K562 (cell line): ENCODE measurements at regions not wholly inside any gene's neighbourhood (a gene's known extent, or its start where the extent isn't known, plus 50 kb on each side); places are given as distances from the start of the nearest gene placed in this dataset.

Source experiments
- ATAC-seq: fragments of 200-7000 bp; cut with Tn5 transposase; 3 replicates; pipeline ENCODE4 v1.9.1; 2020; ENCODE audit warnings: moderate library complexity
- BruUV-seq: library from RNA; stranded (reverse); fragments of 400-500 nt; replicated peaks from 2 replicates; lab custom pipeline; 2021; lab: Mats Ljungman, UMichigan
- CTCF ChIA-PET: fragments of 300-600 bp; formaldehyde crosslinking; extraction: SDS; loops from one replicate; lab custom pipeline; 2021; ENCODE audit warnings: low intra/inter-chr PET ratio; lab: Yijun Ruan, JAX
- POLR2A ChIA-PET: fragments of 300-600, 350-650 bp; sonication (Branson Sonifier 250); formaldehyde crosslinking; extraction: SDS; loops from one replicate; lab custom pipeline; 2021; ENCODE audit warnings: antibody characterized with exemption, inconsistent platforms; lab: Yijun Ruan, JAX
- DNase-seq, 4 experiments: peaks; one replicate each; pipeline versions ENCODE4 v3.0.0 to v3.0.0-alpha.2; 2011 to 2018; ENCODE audit warnings: low spot score in 3 of 4, mixed read lengths in 3 of 4; ENCODE audit errors: extremely low read depth in 1 of 4
- FAIRE-seq: peaks from 2 replicates; lab custom pipeline; 2011; peaks lifted over from hg19 to GRCh38; lab: Jason Lieb, UNC
- H2AFZ ChIP-seq: 2 replicates; pipeline ENCODE4 v1.6.0; 2011; ENCODE audit warnings: low read depth, low read length, control low read depth, inconsistent platforms
- H3K27ac ChIP-seq: fragments of 200-600 bp; 3 replicates; pipeline ENCODE4 v1.8.0; 2011; ENCODE audit warnings: low read depth, mild to moderate bottlenecking, control low read depth, inconsistent platforms, low read length, moderate library complexity, mixed read lengths; ENCODE audit errors: extremely low read depth
- H3K27me3 ChIP-seq, 2 experiments: fragments of 300-600 bp in 1 of 2; 2 replicates in 1 of 2; 3 replicates in 1 of 2; pipeline versions ENCODE4 v1.6.0 to v1.8.0; 2011; ENCODE audit warnings: inconsistent platforms in 2 of 2, low read length in 2 of 2, mild to moderate bottlenecking in 1 of 2, mixed read lengths in 1 of 2, moderate library complexity in 1 of 2; ENCODE audit not compliant: control insufficient read depth in 2 of 2, insufficient read depth in 2 of 2
- H3K36me3 ChIP-seq: fragments of 300-600 bp; 3 replicates; pipeline ENCODE4 v1.8.0; 2011; ENCODE audit warnings: mild to moderate bottlenecking, low read length, inconsistent platforms; ENCODE audit not compliant: control insufficient read depth, insufficient read depth
- H3K4me1 ChIP-seq, 2 experiments: fragments of 200-600 bp in 1 of 2; replicated peaks in 1 of 2; 2 replicates in 1 of 2; 3 replicates in 1 of 2; pipeline versions ENCODE4 v1.5.1 to v1.8.0; 2011; ENCODE audit warnings: inconsistent platforms in 2 of 2, low read length in 2 of 2, mild to moderate bottlenecking in 1 of 2, mixed read lengths in 1 of 2, moderate library complexity in 1 of 2; ENCODE audit not compliant: control insufficient read depth in 2 of 2, insufficient read depth in 2 of 2
- H3K4me2 ChIP-seq: 2 replicates; pipeline ENCODE4 v1.6.1; 2011; ENCODE audit warnings: low read length, control low read depth, inconsistent platforms, mixed read lengths; ENCODE audit not compliant: insufficient read depth
- H3K4me3 ChIP-seq: fragments of 200-600 bp; sonication (generic), shearing (Covaris generic); 2 replicates; pipeline ENCODE4 v1.5.1; 2016; ENCODE audit warnings: control low read depth, inconsistent platforms
- H3K79me2 ChIP-seq: fragments of 200-600 bp; 3 replicates; pipeline ENCODE4 v1.8.0; 2011; ENCODE audit warnings: low read length, inconsistent platforms; ENCODE audit not compliant: control insufficient read depth, insufficient read depth
- H3K9ac ChIP-seq, 2 experiments: 2 replicates each; pipeline versions ENCODE4 v1.6.0 to v1.6.1; 2011; ENCODE audit warnings: low read depth in 2 of 2, low read length in 2 of 2, control low read depth in 1 of 2, inconsistent platforms in 1 of 2, mild to moderate bottlenecking in 1 of 2, mixed read lengths in 1 of 2; ENCODE audit not compliant: insufficient read depth in 1 of 2
- H3K9me1 ChIP-seq: one replicate; pipeline ENCODE4 v1.6.0; 2011; ENCODE audit warnings: inconsistent platforms, mild to moderate bottlenecking, low read length, moderate library complexity; ENCODE audit not compliant: control insufficient read depth, insufficient read depth
- H3K9me3 ChIP-seq: replicated peaks from 2 replicates; pipeline ENCODE4 v1.5.1; 2011; ENCODE audit warnings: low read depth, low read length, inconsistent platforms; ENCODE audit not compliant: control insufficient read depth, insufficient read depth
- H4K20me1 ChIP-seq: replicated peaks from 2 replicates; pipeline ENCODE4 v1.6.1; 2011; ENCODE audit warnings: low read length, inconsistent platforms, mixed read lengths; ENCODE audit not compliant: control insufficient read depth, insufficient read depth
- HCFC1 ChIP-seq: IDR thresholded peaks from 2 replicates; pipeline ENCODE4 v1.6.1; 2012; ENCODE audit warnings: low read depth, low read length, improper control_type of control experiment
- MLX ChIP-seq, 2 experiments: fragments of 450-650 bp in 1 of 2; sonication (generic) in 1 of 2; formaldehyde crosslinking; conservative IDR thresholded peaks; 2 replicates each; pipeline versions ENCODE4 v1.4.0 to v1.8.1; 2020 to 2022; ENCODE audit warnings: mild to moderate bottlenecking in 1 of 2, missing genetic modification reagents in 1 of 2
- NBN ChIP-seq: fragments of 450-650 bp; IDR thresholded peaks from 2 replicates; pipeline ENCODE4 v1.6.1; 2016; ENCODE audit warnings: low read depth, mild to moderate bottlenecking
- NR0B1 ChIP-seq: fragments of 450-650 bp; IDR thresholded peaks from one replicate; pipeline ENCODE4 v1.6.1; 2018; ENCODE audit warnings: mild to moderate bottlenecking, moderate library complexity; ENCODE audit not compliant: partially characterized antibody
- NR2C2 ChIP-seq, 2 experiments: fragments of 200-800 bp in 1 of 2; sonication (Bioruptor generic) in 1 of 2; sonication (generic) in 1 of 2; formaldehyde crosslinking in 1 of 2; IDR thresholded peaks; 2 replicates each; pipeline versions ENCODE4 v1.6.1 to v1.8.0; 2016 to 2022; ENCODE audit warnings: mild to moderate bottlenecking in 1 of 2, missing compliant biosample characterization in 1 of 2, missing genetic modification characterization in 1 of 2, missing genetic modification reagents in 1 of 2
- POLR3G ChIP-seq: IDR thresholded peaks from 2 replicates; pipeline ENCODE4 v1.6.1; 2011; ENCODE audit not compliant: insufficient read length, insufficient replicate concordance; ENCODE audit errors: extremely low read depth
- RFX1 ChIP-seq: fragments of 450-650 bp; IDR thresholded peaks from 2 replicates; pipeline ENCODE4 v1.6.1; 2016; ENCODE audit warnings: mild to moderate bottlenecking, moderate library complexity
- SUPT5H ChIP-seq: fragments of 450-650 bp; IDR thresholded peaks from 2 replicates; pipeline ENCODE4 v1.6.1; 2016
- TAF1 ChIP-seq: IDR thresholded peaks from 2 replicates; pipeline ENCODE4 v1.6.1; 2011; ENCODE audit warnings: mild to moderate bottlenecking, low read length, moderate library complexity; ENCODE audit not compliant: insufficient read depth, control insufficient read depth, severe bottlenecking; ENCODE audit errors: extremely low read depth
- TRIM28 ChIP-seq: fragments of 450-650 bp; IDR thresholded peaks from 2 replicates; pipeline ENCODE4 v1.6.1; 2017
- ZBTB17 ChIP-seq: fragments of 450-650 bp; formaldehyde crosslinking; IDR thresholded peaks from 2 replicates; pipeline ENCODE4 v1.4.0; 2020; ENCODE audit warnings: mild to moderate bottlenecking
- ZBTB7A ChIP-seq: IDR thresholded peaks from 2 replicates; pipeline ENCODE4 v1.6.1; 2011; ENCODE audit warnings: low read depth, mild to moderate bottlenecking, low read length, moderate library complexity, borderline replicate concordance; ENCODE audit not compliant: control insufficient read depth
- ZNF165 ChIP-seq: fragments of 250-450 bp; sonication (Bioruptor Pico); IDR thresholded peaks from 2 replicates; pipeline ENCODE4 v1.4.0; 2020; ENCODE audit warnings: borderline replicate concordance
- ZNF217 ChIP-seq: sonication (generic); formaldehyde crosslinking; IDR thresholded peaks from 2 replicates; pipeline ENCODE4 v1.8.0; 2022; ENCODE audit warnings: mild to moderate bottlenecking, missing genetic modification reagents
- ZNF384 ChIP-seq: IDR thresholded peaks from 2 replicates; pipeline ENCODE4 v1.6.1; 2012; ENCODE audit warnings: low read depth, low read length, improper control_type of control experiment
- ZNF695 ChIP-seq: fragments of 450-650 bp; formaldehyde crosslinking; IDR thresholded peaks from 2 replicates; pipeline ENCODE4 v1.4.0; 2020; ENCODE audit warnings: mild to moderate bottlenecking, moderate library complexity
- WGBS: fragments of 100-300 bp; shearing (Covaris generic); methylation state at CpG from one replicate; pipeline ENCODE4 v1.1.6; 2016; ENCODE audit warnings: low coverage, mixed read lengths; ENCODE audit not compliant: insufficient coverage; ENCODE audit errors: missing lambda C conversion rate; 5-methylcytosine and 5-hydroxymethylcytosine counted together
- in situ Hi-C: fragments of 300-500 bp; cut with MboI; formaldehyde crosslinking; loops from 4 replicates; pipeline ENCODE4 v1.15.0; 2018; ENCODE audit warnings: inconsistent platforms, mixed read lengths
- intact Hi-C: fragments of 100-400 bp; cut with micrococcal nuclease; formaldehyde crosslinking; loops from 2 replicates; pipeline ENCODE4 v1.14.2; 2022
- TF ChIP-seq, protein P1 (sequence below): sonication (generic); formaldehyde crosslinking; IDR thresholded peaks from 2 replicates; pipeline ENCODE4 v1.8.1; 2023; ENCODE audit warnings: mild to moderate bottlenecking, missing genetic modification reagents

DNA sequence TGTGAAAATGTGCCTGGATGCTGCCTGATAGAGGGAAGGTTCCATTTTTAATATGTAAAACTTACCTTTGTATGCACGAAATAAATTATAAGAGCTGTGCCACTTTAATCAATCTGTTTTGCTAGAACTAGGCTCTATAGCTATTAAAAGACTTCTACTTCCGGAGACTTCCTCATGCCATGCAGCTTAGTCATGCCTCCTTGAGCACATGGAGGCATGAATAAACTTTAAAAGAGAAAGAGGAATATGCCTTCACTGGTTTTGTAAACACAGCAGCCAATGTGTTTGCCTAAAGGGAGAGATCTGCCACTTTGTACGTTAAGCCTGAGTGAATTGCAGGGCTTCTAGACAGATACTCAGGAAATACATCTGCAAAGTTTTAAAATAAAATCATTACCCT lies 604.6 kb downstream of the LRRIQ3 start:
- no peaks in the 10 kb centered on the region for H4K20me1 ChIP-seq
- WGBS = 0% methylated on average over 3 of the region's 3 CpGs
- ATAC-seq = no peak
- DNase-seq = no peak
- TF ChIP-seq, protein P1, sequence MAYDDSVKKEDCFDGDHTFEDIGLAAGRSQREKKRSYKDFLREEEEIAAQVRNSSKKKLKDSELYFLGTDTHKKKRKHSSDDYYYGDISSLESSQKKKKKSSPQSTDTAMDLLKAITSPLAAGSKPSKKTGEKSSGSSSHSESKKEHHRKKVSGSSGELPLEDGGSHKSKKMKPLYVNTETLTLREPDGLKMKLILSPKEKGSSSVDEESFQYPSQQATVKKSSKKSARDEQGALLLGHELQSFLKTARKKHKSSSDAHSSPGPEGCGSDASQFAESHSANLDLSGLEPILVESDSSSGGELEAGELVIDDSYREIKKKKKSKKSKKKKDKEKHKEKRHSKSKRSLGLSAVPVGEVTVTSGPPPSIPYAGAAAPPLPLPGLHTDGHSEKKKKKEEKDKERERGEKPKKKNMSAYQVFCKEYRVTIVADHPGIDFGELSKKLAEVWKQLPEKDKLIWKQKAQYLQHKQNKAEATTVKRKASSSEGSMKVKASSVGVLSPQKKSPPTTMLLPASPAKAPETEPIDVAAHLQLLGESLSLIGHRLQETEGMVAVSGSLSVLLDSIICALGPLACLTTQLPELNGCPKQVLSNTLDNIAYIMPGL (CRISPR knock-in tag) = no peak
- TF ChIP-seq TRIM28 (no peak), POLR3G (no peak), HCFC1 (no peak), ZBTB7A (no peak), NR0B1 (no peak), NBN (no peak), ZNF384 (no peak), MLX (CRISPR knock-in tag; conservative IDR thresholded peaks at IDR 0.05) (no peak), ZNF695 (CRISPR knock-in tag) (no peak), SUPT5H (no peak), ZBTB17 (CRISPR knock-in tag) (no peak), ZNF217 (no peak), RFX1 (no peak), TAF1 (no peak), ZNF165 (no peak), NR2C2 (CRISPR knock-in tag; IDR thresholded peaks at IDR 0.05) (no peak), NR2C2 (tag; IDR thresholded peaks at IDR 0.05) (no peak)
- TF ChIP-seq, all 486 proteins: peak for 0
- Histone ChIP-seq H3K4me3 (no peak overlapping the region), H3K9me3 (no peaks in the 10 kb centered on the region; the same call in 1 of the 2 replicates), H3K27ac (no peak overlapping the region), H3K9ac (no peak overlapping the region), H3K4me2 (no peak overlapping the region), H3K79me2 (no peaks in the 10 kb centered on the region), H2AFZ (no peak overlapping the region), H3K4me1 (no peaks in the 10 kb centered on the region), H3K27me3 (no peaks in the 10 kb centered on the region), H3K9me1 (no peaks in the 10 kb centered on the region), H3K36me3 (no peaks in the 10 kb centered on the region)
- ChIA-PET CTCF (no interaction called here), POLR2A (no interaction called here)
- intact Hi-C loops = no loop called here
- FAIRE-seq = no peak
- in situ Hi-C loops = no loop called here
- no TSS peak for BruUV-seq
